Upper lobe of right lung (tissue), 1 donor: ENCODE measurements at regions not wholly inside any gene's neighbourhood (a gene's known extent, or its start where the extent isn't known, plus 50 kb on each side); places are given as distances from the start of the nearest gene placed in this dataset.
A peak's percentile ranks its signal among the peaks of the same experiment; 100 is the strongest.
"Not testable (repeated sequence)": the region's sequence is repeated elsewhere in the genome, so short reads cannot be mapped to it uniquely, and the experiment has no call there.

ENCODE experiments used
- ATAC-seq: fragments of 200-7000 bp; cut with Tn5 transposase; one replicate; pipeline ENCODE4 v1.9.1; 2020; ENCODE audit warnings: mild to moderate bottlenecking, moderate library complexity
- DNase-seq: peaks from one replicate; pipeline ENCODE4 v3.0.0-alpha.2; 2020
- H3K27ac ChIP-seq: fragments of 200-600 bp; one replicate; pipeline ENCODE4 v1.8.0; 2022
- H3K27me3 ChIP-seq: fragments of 200-600 bp; one replicate; pipeline ENCODE4 v1.8.0; 2022; ENCODE audit warnings: mild to moderate bottlenecking
- H3K36me3 ChIP-seq: fragments of 200-600 bp; one replicate; pipeline ENCODE4 v1.8.0; 2022
- H3K4me1 ChIP-seq: fragments of 200-600 bp; one replicate; pipeline ENCODE4 v1.8.0; 2022
- H3K4me3 ChIP-seq: fragments of 200-600 bp; one replicate; pipeline ENCODE4 v1.8.0; 2022; ENCODE audit warnings: mild to moderate bottlenecking
- H3K9me3 ChIP-seq: fragments of 200-600 bp; one replicate; pipeline ENCODE4 v1.8.0; 2022
- CTCF ChIP-seq: fragments of 200-600 bp; IDR thresholded peaks from one replicate; pipeline ENCODE4 v1.8.0; 2022; ENCODE audit warnings: antibody characterized with exemption
- intact Hi-C: fragments of 100-400 bp; cut with DNase I; formaldehyde crosslinking; loops from one replicate; pipeline ENCODE4 v1.11.0; 2022
- donor health status: DM: no; HTN: yes; CAD: no; lungs with severe emphysema.

- TF ChIP-seq CTCF = no peak
Measured at GRCh38 chr16:22692916-22693637, 120.9 kb upstream of the HS3ST2 start.

GRCh38 chr16:22693638-22694340 lies 120.2 kb upstream of the HS3ST2 start:
- Histone ChIP-seq H3K4me3 (no peak overlapping the region), H3K27me3 (no peaks in the 10 kb centered on the region), H3K36me3 (no peaks in the 10 kb centered on the region), H3K9me3 (no peaks in the 10 kb centered on the region), H3K4me1 (peaks cover 11% of the 10 kb centered on the region), H3K27ac (peak overlapping the region; percentile 68)
- DNase-seq (no peak), ATAC-seq (peak; percentile 6)
- TF ChIP-seq CTCF = no peak
- intact Hi-C loops = loop anchor here (5.0 kb wide), 1 partner anchor 1126 kb away; no protein-coding TSS in a partner anchor

More at GRCh38 chr16:22692916-22693637, 120.9 kb upstream of the HS3ST2 start:
- no peaks in the 10 kb centered on the region for H3K36me3 ChIP-seq
- no peaks in the 10 kb centered on the region for H3K27me3 ChIP-seq
- ATAC-seq (peak; percentile 57), DNase-seq (no peak)
- no peak overlapping the region for H3K4me3 ChIP-seq
- intact Hi-C loops = loop anchor here (5.0 kb wide), 1 partner anchor 1126 kb away; no protein-coding TSS in a partner anchor
- H3K27ac ChIP-seq = peak overlapping the region; percentile 27
- H3K9me3 ChIP-seq = no peaks in the 10 kb centered on the region
- peaks cover 11% of the 10 kb centered on the region for H3K4me1 ChIP-seq

GRCh38 chr16:22694887-22695382 lies 119.0 kb upstream of the HS3ST2 start:
- Histone ChIP-seq H3K4me1 (peaks cover 11% of the 10 kb centered on the region), H3K4me3 (no peak overlapping the region), H3K9me3 (no peaks in the 10 kb centered on the region), H3K27ac (peak overlapping the region; percentile 68), H3K27me3 (no peaks in the 10 kb centered on the region), H3K36me3 (no peaks in the 10 kb centered on the region)
- DNase-seq (no peak), ATAC-seq (peak; percentile 81)
- intact Hi-C loops = loop anchor here (5.0 kb wide), 1 partner anchor 1128 kb away; no protein-coding TSS in a partner anchor
- no peak for TF ChIP-seq CTCF

- intact Hi-C loops = not testable (repeated sequence)
- peak overlapping the region; percentile 68 for H3K27ac ChIP-seq
Measured at GRCh38 chr16:22695773-22696172, 118.2 kb upstream of the HS3ST2 start.

GRCh38 chr16:22699356-22699755 lies 114.6 kb upstream of the HS3ST2 start:
- Histone ChIP-seq H3K4me1 (peaks cover 2% of the 10 kb centered on the region), H3K27me3 (no peaks in the 10 kb centered on the region), H3K9me3 (no peaks in the 10 kb centered on the region), H3K27ac (no peak overlapping the region), H3K36me3 (no peaks in the 10 kb centered on the region), H3K4me3 (no peak overlapping the region)
- intact Hi-C loops = no loop called here
- DNase-seq (no peak), ATAC-seq (no peak)
- no peak for TF ChIP-seq CTCF

More at GRCh38 chr16:22695773-22696172, 118.2 kb upstream of the HS3ST2 start:
- not testable (repeated sequence) for H3K36me3 ChIP-seq, H3K27me3 ChIP-seq, ATAC-seq, H3K9me3 ChIP-seq, DNase-seq, H3K4me3 ChIP-seq
- H3K4me1 ChIP-seq = peaks cover 11% of the 10 kb centered on the region

GRCh38 chr16:22705799-22706198 lies 108.2 kb upstream of the HS3ST2 start:
- intact Hi-C loops = no loop called here
- Histone ChIP-seq H3K27me3 (no peaks in the 10 kb centered on the region), H3K36me3 (no peaks in the 10 kb centered on the region), H3K4me1 (no peaks in the 10 kb centered on the region), H3K27ac (no peak overlapping the region), H3K4me3 (no peak overlapping the region), H3K9me3 (no peaks in the 10 kb centered on the region)
- ATAC-seq (no peak), DNase-seq (no peak)
- TF ChIP-seq CTCF = no peak
